ENCODE measurements at regions not wholly inside any gene's neighbourhood (a gene's known extent, or its start where the extent isn't known, plus 50 kb on each side); places are given as distances from the start of the nearest gene placed in this dataset.

DNA sequence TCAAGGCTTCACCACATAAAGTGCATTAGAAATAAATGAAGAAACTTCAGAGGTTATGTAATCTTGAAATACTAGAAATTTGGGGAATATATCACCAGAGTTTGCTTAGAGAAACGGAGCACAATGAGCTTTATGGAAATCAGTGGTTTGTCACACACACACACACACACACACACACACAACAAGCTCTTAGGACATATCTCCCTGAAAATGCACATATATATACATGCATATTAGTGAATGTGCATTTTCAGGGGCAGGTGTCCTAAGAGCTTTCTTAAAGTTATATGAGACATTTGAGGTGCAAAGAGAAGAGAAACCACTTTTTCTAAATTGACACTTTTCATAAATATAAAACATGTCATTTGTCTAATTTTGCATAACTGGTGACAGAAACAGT is 93.7 kb upstream of the CARD18 start:
- no peak for DNase-seq (ENCODE audit: low spot score)

DNA sequence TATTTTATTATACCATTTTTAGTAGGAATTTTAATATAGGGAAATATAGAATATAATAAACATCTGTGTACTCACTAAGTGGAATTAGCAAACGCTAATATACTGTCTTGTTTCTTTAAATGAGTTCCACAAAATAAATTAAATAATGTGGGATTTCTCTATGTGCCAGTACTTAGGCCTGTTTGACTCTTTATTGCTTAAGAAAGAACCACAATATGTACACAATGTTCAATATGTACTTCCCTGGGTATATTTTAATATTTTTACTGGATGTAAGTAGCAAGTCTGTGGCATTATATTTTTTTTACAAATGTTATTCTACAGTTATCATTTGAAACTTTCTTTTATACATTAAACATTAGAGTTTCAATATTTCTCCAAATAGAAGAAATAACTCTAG is 92.5 kb upstream of the CARD18 start:
- no peak for DNase-seq (ENCODE audit: low spot score)

DNA sequence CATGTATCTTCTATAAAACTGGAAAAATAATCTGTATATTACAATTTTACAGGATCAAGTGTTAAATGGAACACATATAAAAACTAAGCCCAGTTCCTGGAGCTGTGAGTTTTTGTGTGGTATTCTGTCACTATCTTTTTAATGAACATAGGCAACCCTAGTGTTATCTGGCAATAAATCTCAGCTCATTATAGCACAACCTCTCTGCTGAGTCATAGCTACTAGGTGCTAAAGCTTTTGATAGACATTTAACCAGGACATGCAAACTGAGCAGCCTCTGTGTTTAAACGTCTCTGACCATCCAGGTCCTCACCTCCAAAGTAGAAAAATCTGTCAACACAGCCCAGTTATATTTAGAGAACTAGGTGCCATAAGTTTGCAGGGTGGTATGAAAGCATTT is 91.0 kb upstream of the CARD18 start:
- DNase-seq (ENCODE audit: low spot score), result no peak

DNA sequence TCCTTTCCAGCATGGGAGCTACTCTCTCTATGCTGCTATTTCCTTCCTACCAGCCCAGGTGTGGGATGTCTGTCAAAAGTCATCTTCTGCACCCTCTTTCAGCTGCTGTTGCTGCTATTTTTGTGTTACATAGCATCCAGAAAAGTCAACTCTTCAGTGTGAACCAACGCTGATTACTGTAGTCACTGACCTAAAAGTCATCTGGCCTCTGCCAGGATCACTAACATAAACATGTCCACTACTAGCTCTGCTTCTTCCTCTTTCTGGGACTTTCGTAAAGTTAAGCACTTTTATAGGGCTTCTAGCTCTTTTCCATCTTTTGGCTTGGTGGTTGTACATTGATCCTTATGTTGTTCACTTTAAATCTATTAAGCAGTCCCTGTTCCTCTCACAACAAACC is 90.2 kb upstream of the CARD18 start:
- no peak for DNase-seq (ENCODE audit: low spot score)

DNA sequence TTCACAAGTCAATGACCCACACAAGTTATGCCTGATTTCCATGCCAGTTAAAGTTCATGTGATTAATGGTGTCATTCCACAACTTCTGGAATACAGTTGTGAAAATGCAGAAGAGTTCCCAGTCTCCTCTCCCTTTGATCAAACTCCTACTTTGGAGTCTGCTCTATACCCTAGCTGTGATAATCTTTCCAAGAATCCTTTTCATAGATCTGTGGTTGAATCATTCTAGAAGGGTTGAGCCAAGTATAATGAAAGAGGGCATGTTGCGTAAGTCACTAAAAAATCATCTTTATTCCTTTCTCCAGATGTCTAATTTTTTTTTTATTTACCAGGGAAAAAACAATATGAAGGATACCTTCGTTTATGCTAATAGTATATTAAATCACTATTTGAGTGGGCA is 89.7 kb upstream of the CARD18 start:
- DNase-seq (ENCODE audit: low spot score), result no peak

DNA sequence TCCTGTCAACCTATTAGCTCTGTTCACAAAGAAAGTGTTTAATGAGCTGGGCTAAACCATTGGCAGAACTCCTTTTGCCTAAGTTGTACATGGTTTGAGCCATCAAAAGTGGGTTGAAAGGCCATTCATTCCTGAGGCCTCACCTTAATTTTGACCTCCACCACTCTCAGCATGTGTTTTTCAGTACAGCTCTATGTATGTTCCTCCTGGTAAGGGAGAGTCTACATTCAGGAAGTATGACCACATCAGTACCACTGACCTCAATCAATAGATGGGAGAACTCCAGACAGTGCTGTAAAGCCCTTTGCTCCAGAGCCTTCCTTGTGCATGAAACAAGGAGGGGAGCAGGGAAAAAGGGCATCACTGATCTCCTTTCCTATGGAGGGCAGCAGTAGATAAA is 87.8 kb upstream of the CARD18 start:
- DNase-seq (ENCODE audit: low spot score), result no peak

DNA sequence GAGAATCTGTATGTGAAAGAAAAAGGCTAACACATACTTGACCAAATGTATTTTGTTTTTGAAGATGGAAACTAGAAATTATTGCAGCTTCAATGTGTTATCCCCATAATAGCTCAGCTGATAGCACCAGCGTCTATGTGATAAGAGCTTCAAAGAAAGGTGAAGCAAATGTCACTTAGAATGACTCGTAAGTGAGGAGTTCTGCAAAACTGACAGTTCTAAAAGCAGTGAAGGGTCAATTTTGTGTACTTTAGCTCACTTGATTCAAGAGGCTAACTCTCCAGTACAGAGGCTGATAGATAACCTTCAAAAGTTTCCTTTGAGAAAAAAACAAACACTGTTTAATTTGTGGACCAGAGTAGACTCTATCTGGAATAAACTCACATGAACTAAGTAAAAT is 87.2 kb upstream of the CARD18 start:
- DNase-seq (ENCODE audit: low spot score), result no peak

DNA sequence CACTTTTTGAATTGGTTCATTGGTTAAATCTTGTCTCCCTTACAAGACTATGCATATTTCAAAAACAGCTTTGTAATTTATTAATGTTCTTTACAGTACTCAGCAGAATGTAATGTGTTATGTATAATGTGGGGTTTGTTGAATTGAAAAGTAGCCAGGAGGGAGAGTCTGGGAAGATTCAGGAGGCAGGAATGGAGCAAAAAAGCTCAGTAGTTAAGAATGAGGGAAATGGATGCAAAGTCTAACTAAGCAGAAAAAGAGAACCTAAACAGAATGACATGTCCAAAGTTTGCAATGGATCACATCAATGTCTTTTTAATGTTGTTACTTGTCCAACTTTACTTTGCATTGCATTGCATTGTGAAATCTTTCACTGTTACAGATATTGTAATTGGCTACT is 86.5 kb upstream of the CARD18 start:
- no peak for DNase-seq (ENCODE audit: low spot score)

DNA sequence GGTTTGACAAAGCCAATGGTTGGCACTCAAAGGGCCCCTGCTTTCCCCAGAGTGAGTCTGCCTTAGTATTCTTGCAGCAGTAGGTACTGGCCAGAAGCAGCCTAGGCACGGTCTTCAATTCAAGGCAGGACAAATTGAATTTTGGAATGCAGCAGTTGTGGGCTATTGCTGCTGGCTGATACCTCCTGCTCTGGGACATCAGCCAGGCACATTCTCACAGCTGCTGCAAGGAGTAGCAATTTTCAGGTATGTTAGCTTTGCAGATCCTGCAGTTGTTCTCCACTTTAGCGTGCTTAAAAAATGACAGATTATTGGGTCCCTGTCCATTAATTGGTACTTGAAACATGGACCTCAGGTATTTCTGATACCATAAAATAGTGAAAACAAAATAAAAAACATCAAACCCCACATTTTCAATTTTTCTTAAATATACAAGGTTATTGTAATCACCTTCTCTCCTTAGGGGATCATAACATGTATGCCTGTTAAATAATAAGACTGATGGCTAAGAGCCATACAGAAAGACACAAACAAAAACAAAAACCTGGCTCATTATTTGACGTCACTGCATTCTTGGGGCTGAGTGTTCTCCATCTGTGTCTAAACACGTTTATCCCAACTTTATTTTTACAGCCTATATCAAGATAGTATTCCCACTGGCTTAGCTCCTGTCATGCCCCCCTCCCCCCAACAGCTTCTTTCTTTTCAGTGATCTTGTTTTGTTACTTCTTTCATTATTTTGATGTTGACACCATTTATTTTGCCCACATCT is 85.1 kb upstream of the CARD18 start:
- DNase-seq (ENCODE audit: low spot score), result no peak

DNA sequence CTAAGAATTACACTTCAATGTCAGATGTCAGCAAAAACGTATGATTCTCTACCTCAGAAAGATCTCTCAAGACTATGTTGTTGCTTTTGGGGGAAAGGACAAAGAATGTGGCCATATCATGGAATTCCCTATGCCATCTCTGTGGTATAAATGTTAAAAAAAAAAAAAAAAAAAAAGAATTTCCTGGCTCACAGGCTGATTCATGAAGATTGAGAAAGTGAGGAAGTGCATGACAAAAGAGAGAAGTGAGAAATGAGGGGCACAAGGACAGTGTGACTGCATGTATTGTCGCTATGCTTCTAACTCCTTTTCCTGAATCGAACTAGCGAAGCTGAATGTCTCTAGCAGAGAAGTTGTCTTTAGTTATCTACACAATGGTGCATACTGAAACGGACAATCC is 80.6 kb upstream of the CARD18 start:
- DNase-seq (ENCODE audit: low spot score), result no peak

DNA sequence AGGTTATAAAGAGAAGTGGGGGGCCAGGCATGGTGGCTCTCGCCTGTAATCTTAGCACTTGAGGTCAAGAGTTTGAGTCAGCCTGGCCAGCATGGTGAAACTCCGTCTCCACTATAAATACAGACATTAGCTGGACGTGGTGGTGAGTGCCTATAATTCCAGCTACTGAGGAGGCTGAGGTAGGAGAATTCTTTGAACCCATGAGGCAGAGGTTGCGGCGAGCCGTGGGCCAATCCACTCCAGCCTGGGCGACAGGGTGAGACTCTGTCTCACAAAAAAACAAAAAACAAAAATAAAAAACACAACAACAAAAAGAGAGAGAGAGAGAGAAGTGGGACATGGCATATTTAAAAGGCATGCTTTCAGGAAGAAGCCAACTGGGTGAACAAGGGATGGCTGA is 80.1 kb upstream of the CARD18 start:
- no peak for DNase-seq (ENCODE audit: low spot score)

DNA sequence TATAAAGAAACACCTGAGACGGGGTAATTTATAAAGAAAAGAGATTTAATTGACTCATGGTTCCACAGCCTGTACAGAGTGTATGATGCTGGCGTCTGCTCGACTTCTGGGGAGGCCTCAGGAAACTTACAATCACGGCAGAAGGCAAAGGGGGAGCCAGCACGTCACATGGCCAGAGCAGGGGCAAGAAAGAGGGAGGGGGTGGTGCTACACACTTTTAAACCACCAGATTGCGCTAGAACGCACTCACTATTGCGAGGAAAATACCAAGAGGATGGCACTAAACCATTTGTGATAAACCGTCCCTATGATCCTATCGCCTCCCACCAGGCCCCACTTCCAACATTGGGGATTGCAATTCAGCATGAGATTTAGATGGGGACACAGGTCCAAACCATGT is 79.7 kb upstream of the CARD18 start:
- DNase-seq (ENCODE audit: low spot score), result no peak

DNA sequence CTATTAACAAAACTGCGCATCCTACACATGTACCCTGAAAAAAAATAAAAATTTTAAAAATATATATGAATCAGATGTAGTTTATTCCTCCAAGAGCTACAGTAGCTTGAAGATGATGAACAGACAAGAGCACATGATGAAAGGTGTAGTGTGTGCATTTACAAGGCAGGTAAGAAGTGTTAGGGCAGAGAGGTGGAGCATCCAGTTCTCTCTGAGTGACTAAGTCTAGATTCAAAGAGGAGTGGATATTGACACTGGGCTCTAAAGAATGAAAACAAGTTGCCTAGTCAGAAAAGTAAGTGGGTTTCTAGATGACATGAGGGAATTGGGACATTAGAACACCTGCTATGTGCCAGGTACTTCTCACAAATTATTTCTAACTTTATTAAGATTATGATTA is 76.0 kb upstream of the CARD18 start:
- no peak for DNase-seq (ENCODE audit: low spot score)

DNA sequence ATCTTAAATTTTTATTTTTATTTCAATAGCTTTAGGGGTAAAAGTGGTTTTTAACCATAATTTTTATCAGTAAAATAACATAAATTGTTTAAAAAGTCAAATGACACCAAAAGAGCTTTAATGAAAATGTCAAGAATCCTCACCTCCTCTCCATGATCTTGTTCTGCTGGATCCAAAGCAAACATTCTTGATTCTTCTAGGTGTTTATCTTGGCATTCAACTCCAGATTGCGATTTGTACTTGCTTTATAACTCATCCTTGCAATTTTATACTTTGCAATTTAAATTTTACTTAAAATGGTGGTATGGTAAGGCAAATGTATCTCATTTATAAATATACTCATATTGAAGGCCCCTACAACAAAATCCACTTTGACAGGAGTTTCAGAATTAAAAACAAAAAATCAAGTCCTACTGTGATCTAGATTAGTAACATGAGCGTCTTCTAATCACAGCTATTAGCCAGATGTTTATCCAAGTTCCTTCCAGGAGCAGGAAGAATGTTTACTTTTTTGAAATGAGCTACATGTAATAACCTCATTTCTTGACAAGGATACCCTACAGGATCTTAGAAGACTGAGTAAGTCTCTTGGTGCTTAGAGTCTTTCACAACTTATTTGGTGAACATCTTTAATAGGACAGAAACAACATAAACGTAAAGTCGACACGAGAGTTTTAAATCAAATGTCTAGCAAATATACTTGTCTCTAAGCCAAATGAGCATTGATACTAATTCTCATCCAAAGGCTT is 72.4 kb upstream of the CARD18 start:
- no peak for DNase-seq (ENCODE audit: low spot score)

DNA sequence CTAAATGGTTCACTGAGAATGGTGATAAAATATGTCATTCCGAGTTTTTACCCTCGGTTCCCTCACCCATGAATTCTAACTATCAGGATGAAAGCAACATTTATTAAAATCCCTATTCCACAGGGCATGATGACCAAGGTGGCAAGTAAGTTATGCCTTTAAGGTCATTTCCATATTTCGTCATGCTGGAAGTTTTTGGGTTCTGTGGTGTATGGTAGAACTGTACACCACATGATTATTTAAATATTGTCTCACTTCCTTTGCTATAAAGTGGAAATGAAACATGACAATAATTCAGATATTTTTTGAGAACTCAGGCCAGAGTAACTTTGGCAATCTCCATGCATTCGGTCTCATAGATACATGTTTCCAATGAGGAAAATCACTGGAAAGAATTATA is 68.5 kb upstream of the CARD18 start:
- DNase-seq (ENCODE audit: low spot score), result no peak

DNA sequence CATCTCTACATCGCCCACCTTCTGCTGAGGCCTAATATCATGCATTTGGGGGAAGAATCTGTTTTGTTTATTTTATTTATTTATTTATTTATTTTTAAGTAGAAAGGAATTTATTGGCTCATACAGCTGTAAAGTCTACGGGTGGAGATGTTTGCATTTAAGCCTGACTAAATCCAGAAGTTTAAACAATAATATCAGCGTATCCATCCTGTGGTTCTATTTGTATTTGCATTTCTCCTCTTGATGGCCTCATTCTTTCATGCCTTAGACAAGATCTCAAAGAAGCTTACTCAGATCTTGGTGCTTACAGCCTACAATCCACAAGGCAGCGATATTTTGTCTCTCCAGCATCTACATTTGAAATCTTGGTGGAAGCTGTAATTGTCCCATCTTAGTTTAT is 67.1 kb upstream of the CARD18 start:
- no peak for DNase-seq (ENCODE audit: low spot score)

DNA sequence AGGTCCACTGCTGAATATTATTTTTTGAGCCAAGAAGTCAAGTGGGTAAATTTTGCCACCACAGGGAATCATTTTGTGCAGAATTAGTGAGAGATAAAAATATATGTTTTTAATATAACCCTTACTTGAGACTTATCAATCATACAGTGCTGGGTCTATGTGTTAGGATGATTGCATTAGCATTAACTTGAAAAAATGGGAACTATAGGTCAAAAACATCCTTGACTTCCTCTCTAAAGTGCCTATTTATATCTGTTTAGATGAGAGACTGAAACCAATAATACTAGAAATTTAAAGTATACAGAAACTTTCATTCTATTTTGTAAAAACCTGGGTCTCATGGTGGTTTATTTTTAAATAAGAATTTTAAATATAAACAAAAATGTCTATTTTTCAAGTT is 65.1 kb upstream of the CARD18 start:
- no peak for DNase-seq (ENCODE audit: low spot score)

DNA sequence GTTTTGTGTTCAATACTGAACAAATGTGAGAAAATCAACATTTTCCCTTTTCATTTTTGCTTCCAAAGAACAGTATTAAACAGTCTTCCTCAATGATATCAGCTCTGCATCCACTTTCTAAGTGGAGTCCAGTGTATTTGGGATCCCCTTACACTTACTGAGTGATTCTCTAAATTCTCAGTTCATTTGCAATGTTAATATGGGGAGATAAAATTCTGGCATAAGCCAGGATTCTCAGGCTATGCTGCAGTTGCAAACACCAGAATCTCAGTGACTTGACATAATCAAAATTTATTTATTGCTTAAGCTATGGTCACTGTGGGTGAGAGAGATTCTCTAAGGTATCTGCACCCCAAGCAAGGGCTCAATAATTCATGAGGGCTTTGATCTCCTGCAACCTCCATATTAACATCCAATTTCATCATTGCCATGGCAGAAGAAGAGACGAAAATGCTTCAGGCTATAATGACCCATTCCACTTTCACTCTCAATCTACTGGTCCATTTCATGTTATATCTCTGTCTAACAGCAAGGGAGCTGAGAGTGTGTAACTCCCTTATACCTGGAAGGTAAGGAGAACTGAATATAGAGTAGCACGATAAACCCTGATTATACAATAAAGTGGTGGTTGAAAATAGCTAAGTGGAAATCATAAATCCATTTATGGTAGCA is 64.1 kb upstream of the CARD18 start:
- no peak for DNase-seq (ENCODE audit: low spot score)

DNA sequence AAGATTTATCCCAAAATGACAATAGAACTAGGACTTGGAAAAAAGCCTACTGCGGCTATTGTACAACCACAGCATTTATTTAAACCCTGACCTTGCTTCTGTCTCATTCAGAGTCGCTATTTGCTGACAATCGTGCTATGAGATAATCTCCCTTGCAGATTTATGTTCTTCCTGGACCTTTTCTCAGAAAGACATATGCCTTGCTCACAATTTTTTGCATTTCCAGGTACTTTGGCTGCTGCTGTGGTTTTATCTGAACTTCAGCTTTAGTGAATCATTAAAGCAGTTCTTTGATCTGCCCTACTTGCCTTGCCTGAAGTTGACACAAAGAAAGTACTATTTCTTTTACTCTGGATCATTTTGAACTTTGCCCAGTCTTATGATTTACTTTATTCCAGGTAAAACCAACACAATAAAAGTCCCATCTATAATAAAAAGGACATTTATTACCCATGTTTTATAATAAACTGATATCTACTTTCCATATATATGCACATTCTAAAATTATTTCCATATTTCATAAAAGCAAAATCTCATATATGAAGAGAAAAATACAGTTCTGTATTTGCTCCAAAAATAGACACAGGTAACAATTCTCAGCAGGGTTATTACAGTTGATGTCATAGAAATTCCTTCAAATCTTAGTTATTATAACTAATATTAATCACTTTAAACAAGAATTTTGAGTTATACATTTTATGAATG is 63.4 kb upstream of the CARD18 start:
- DNase-seq (ENCODE audit: low spot score), result no peak

DNA sequence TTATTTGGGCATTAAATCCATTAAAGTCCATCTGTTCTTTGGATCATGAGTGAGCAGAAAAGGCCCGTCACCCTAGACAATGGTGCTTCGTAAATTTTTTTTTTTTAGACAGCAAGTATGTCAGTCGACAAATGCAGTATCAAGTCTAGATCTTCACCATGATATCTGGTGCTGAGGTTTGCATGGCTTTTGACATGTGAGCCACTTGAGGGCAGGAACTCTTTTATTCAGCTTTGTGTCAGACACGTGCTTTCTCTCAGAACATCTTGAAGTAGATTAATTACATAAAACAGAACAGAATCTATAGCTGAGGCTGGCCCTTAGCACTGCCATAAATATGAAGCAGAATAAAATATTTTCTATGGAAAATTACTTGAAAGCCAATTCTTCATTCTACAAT is 62.9 kb upstream of the CARD18 start:
- no peak for DNase-seq (ENCODE audit: low spot score)

DNA sequence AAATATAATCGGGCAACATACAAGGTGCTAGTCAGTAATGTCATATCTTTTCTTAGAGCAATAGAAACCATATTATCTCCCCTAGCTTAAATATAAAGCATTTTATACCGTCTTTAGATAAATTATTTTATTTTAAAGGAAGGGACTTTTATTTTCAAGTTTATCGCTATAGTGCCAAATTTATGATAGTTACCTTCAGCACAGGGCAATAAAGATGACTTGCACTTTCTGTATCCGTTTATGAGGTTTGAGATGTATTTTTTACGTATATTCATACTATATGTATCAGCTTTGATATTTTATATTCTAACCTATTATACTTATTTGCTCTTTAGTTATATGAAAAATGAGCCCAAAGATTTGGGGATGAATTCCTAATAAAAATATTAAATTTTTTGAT is 61.6 kb upstream of the CARD18 start:
- DNase-seq (ENCODE audit: low spot score), result no peak

DNA sequence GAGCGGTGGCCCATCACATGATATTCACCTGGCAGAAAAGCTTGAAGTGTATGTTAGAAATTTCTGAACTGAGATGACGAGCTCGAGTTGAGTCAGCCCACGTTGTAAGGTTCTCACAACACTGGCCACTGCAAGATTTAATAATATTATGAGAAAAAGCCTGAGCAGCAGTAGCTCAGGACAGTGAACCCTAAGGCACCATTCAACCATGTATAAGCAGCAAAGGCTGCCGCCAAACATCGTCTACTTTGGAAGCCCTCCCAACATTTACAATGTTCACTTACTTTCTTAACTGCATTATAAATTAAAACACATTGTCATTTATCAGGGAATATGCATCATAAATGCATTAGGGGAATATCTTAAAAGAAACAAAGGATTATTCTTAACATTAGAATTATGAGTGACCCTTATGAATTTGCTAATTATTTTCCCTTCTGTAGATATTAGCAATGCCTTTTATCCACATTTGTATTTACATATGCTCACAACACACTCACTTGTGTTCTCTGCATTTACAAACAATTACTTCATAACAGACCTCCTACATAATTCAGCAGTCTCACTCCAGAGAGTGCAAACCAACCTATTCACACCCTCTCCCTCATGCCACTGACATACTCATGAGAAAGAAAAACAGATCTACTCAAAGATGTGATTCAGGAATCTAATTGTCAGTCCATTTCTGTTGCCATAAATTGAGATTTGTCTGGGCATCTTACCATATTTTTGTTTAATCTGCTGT is 57.7 kb upstream of the CARD18 start:
- no peak for DNase-seq (ENCODE audit: low spot score)
